Neural progenitor cell (in vitro differentiated cells): ENCODE measurements at regions not wholly inside any gene's neighbourhood (a gene's known extent, or its start where the extent isn't known, plus 50 kb on each side); places are given as distances from the start of the nearest gene placed in this dataset.

Source experiments
- CTCF ChIP-seq: fragments of 200-600 bp; sonication (generic); IDR thresholded peaks from 2 replicates; pipeline ENCODE4 v1.5.1; 2017; ENCODE audit warnings: antibody characterized with exemption, mild to moderate bottlenecking
- EZH2 ChIP-seq: fragments of 200-600 bp; sonication (generic); IDR thresholded peaks from 2 replicates; pipeline ENCODE4 v1.6.1; 2017; ENCODE audit warnings: antibody characterized with exemption, mild to moderate bottlenecking, moderate library complexity

- TF ChIP-seq CTCF (no peak), EZH2 (no peak)
Measured at GRCh38 chr14:83534995-83535394, 1994.9 kb upstream of the FLRT2 start.
